ENCODE measurements at regions not wholly inside any gene's neighbourhood (a gene's known extent, or its start where the extent isn't known, plus 50 kb on each side); places are given as distances from the start of the nearest gene placed in this dataset.

GRCh38 chr1:226816576-226816975 lies 53.8 kb upstream of the PSEN2 start:
- Histone ChIP-seq H3K4me3 (ENCODE audit: low read length) (no peak overlapping the region), H3K36me3 (ENCODE audit: control insufficient read depth, insufficient read depth, low read length, severe bottlenecking) (no peaks in the 10 kb centered on the region), H3K4me1 (ENCODE audit: control insufficient read depth, insufficient read depth, low read length) (peaks cover 24% of the 10 kb centered on the region), H3K27me3 (replicated peaks; ENCODE audit: control insufficient read depth, insufficient read depth, low read length) (no peaks in the 10 kb centered on the region), H3K9me3 (ENCODE audit: control insufficient read depth, low read length) (no peaks in the 10 kb centered on the region), H3K9ac (ENCODE audit: low read length) (no peak overlapping the region)
- peak; percentile 3 for DNase-seq (ENCODE audit: low read depth)

- Histone ChIP-seq H3K36me3 (ENCODE audit: control insufficient read depth, insufficient read depth, low read length, severe bottlenecking) (no peaks in the 10 kb centered on the region), H3K4me1 (ENCODE audit: control insufficient read depth, insufficient read depth, low read length) (peaks cover 22% of the 10 kb centered on the region), H3K27me3 (replicated peaks; ENCODE audit: control insufficient read depth, insufficient read depth, low read length) (no peaks in the 10 kb centered on the region), H3K4me3 (ENCODE audit: low read length) (peak overlapping the region; percentile 14), H3K9me3 (ENCODE audit: control insufficient read depth, low read length) (no peaks in the 10 kb centered on the region), H3K9ac (ENCODE audit: low read length) (peak overlapping the region; percentile 15)
- peak; percentile 91 for DNase-seq (ENCODE audit: low read depth)
Observed at GRCh38 chr1:226814751-226815537, 55.5 kb upstream of the PSEN2 start.

GRCh38 chr1:226813671-226814591 lies 56.5 kb upstream of the PSEN2 start:
- H3K9me3 ChIP-seq (ENCODE audit: control insufficient read depth, low read length): no peaks in the 10 kb centered on the region
- peaks cover 22% of the 10 kb centered on the region for H3K4me1 ChIP-seq (ENCODE audit: control insufficient read depth, insufficient read depth, low read length)
- no peaks in the 10 kb centered on the region for H3K36me3 ChIP-seq (ENCODE audit: control insufficient read depth, insufficient read depth, low read length, severe bottlenecking)
- H3K27me3 ChIP-seq (replicated peaks; ENCODE audit: control insufficient read depth, insufficient read depth, low read length): peaks cover 7% of the 10 kb centered on the region
- peak overlapping the region; percentile 15 for H3K9ac ChIP-seq (ENCODE audit: low read length)
- peak; percentile 2 for DNase-seq (ENCODE audit: low read depth)
- H3K4me3 ChIP-seq (ENCODE audit: low read length): no peak overlapping the region

GRCh38 chr1:226810681-226811080 lies 59.7 kb upstream of the PSEN2 start:
- H3K4me3 ChIP-seq (ENCODE audit: low read length): no peak overlapping the region
- H3K36me3 ChIP-seq (ENCODE audit: control insufficient read depth, insufficient read depth, low read length, severe bottlenecking): no peaks in the 10 kb centered on the region
- H3K9ac ChIP-seq (ENCODE audit: low read length): no peak overlapping the region
- no peak for DNase-seq (ENCODE audit: low read depth)
- no peaks in the 10 kb centered on the region for H3K9me3 ChIP-seq (ENCODE audit: control insufficient read depth, low read length)
- peaks cover 27% of the 10 kb centered on the region for H3K27me3 ChIP-seq (replicated peaks; ENCODE audit: control insufficient read depth, insufficient read depth, low read length)
- H3K4me1 ChIP-seq (ENCODE audit: control insufficient read depth, insufficient read depth, low read length): peaks cover 22% of the 10 kb centered on the region

GRCh38 chr1:226809785-226810571 lies 60.4 kb upstream of the PSEN2 start:
- peak; percentile 72 for DNase-seq (ENCODE audit: low read depth)
- Histone ChIP-seq H3K9me3 (ENCODE audit: control insufficient read depth, low read length) (no peaks in the 10 kb centered on the region), H3K4me1 (ENCODE audit: control insufficient read depth, insufficient read depth, low read length) (peaks cover 15% of the 10 kb centered on the region), H3K9ac (ENCODE audit: low read length) (no peak overlapping the region), H3K27me3 (replicated peaks; ENCODE audit: control insufficient read depth, insufficient read depth, low read length) (peaks cover 27% of the 10 kb centered on the region), H3K4me3 (ENCODE audit: low read length) (no peak overlapping the region), H3K36me3 (ENCODE audit: control insufficient read depth, insufficient read depth, low read length, severe bottlenecking) (no peaks in the 10 kb centered on the region)

GRCh38 chr1:226808501-226808900 lies 61.9 kb upstream of the PSEN2 start:
- DNase-seq (ENCODE audit: low read depth): no peak
- Histone ChIP-seq H3K4me1 (ENCODE audit: control insufficient read depth, insufficient read depth, low read length) (peaks cover under 1% of the 10 kb centered on the region), H3K9ac (ENCODE audit: low read length) (no peak overlapping the region), H3K9me3 (ENCODE audit: control insufficient read depth, low read length) (no peaks in the 10 kb centered on the region), H3K4me3 (ENCODE audit: low read length) (no peak overlapping the region), H3K27me3 (replicated peaks; ENCODE audit: control insufficient read depth, insufficient read depth, low read length) (peaks cover 30% of the 10 kb centered on the region), H3K36me3 (ENCODE audit: control insufficient read depth, insufficient read depth, low read length, severe bottlenecking) (no peaks in the 10 kb centered on the region)

GRCh38 chr1:226806988-226807387 lies 63.4 kb upstream of the PSEN2 start:
- H3K36me3 ChIP-seq (ENCODE audit: control insufficient read depth, insufficient read depth, low read length, severe bottlenecking): no peaks in the 10 kb centered on the region
- no peak for DNase-seq (ENCODE audit: low read depth)
- H3K9ac ChIP-seq (ENCODE audit: low read length): no peak overlapping the region

GRCh38 chr1:226804907-226805759 lies 65.3 kb upstream of the PSEN2 start:
- no peak overlapping the region for H3K9ac ChIP-seq (ENCODE audit: low read length)
- no peaks in the 10 kb centered on the region for H3K4me1 ChIP-seq (ENCODE audit: control insufficient read depth, insufficient read depth, low read length)
- H3K36me3 ChIP-seq (ENCODE audit: control insufficient read depth, insufficient read depth, low read length, severe bottlenecking): no peaks in the 10 kb centered on the region
- H3K9me3 ChIP-seq (ENCODE audit: control insufficient read depth, low read length): no peaks in the 10 kb centered on the region
- H3K4me3 ChIP-seq (ENCODE audit: low read length): no peak overlapping the region
- no peak for DNase-seq (ENCODE audit: low read depth)
- H3K27me3 ChIP-seq (replicated peaks; ENCODE audit: control insufficient read depth, insufficient read depth, low read length): peaks cover 30% of the 10 kb centered on the region

More at GRCh38 chr1:226806988-226807387, 63.4 kb upstream of the PSEN2 start:
- peaks cover 30% of the 10 kb centered on the region for H3K27me3 ChIP-seq (replicated peaks; ENCODE audit: control insufficient read depth, insufficient read depth, low read length)
- H3K4me1 ChIP-seq (ENCODE audit: control insufficient read depth, insufficient read depth, low read length): no peaks in the 10 kb centered on the region
- no peaks in the 10 kb centered on the region for H3K9me3 ChIP-seq (ENCODE audit: control insufficient read depth, low read length)
- H3K4me3 ChIP-seq (ENCODE audit: low read length): no peak overlapping the region

GRCh38 chr1:226800763-226801380 lies 61.8 kb upstream of the ITPKB start:
- Histone ChIP-seq H3K9me3 (ENCODE audit: control insufficient read depth, low read length) (no peaks in the 10 kb centered on the region), H3K4me3 (ENCODE audit: low read length) (no peak overlapping the region), H3K27me3 (replicated peaks; ENCODE audit: control insufficient read depth, insufficient read depth, low read length) (peaks cover 16% of the 10 kb centered on the region), H3K4me1 (ENCODE audit: control insufficient read depth, insufficient read depth, low read length) (no peaks in the 10 kb centered on the region), H3K36me3 (ENCODE audit: control insufficient read depth, insufficient read depth, low read length, severe bottlenecking) (no peaks in the 10 kb centered on the region), H3K9ac (ENCODE audit: low read length) (no peak overlapping the region)
- DNase-seq (ENCODE audit: low read depth): no peak

GRCh38 chr1:226799634-226800281 lies 60.7 kb upstream of the ITPKB start:
- Histone ChIP-seq H3K4me1 (ENCODE audit: control insufficient read depth, insufficient read depth, low read length) (no peaks in the 10 kb centered on the region), H3K9me3 (ENCODE audit: control insufficient read depth, low read length) (no peaks in the 10 kb centered on the region), H3K36me3 (ENCODE audit: control insufficient read depth, insufficient read depth, low read length, severe bottlenecking) (no peaks in the 10 kb centered on the region), H3K9ac (ENCODE audit: low read length) (no peak overlapping the region), H3K27me3 (replicated peaks; ENCODE audit: control insufficient read depth, insufficient read depth, low read length) (peaks cover 15% of the 10 kb centered on the region), H3K4me3 (ENCODE audit: low read length) (no peak overlapping the region)
- no peak for DNase-seq (ENCODE audit: low read depth)

All from adipocyte (in vitro differentiated cells).